BE2C (cell line): ENCODE measurements at regions not wholly inside any gene's neighbourhood (a gene's known extent, or its start where the extent isn't known, plus 50 kb on each side); places are given as distances from the start of the nearest gene placed in this dataset.

Source experiments
- DNase-seq: peaks from one replicate; pipeline ENCODE4 v3.0.0-alpha.2; 2020
- H3K27me3 ChIP-seq: fragments of 250-450 bp; sonication (Bioruptor Pico); 2 replicates; pipeline ENCODE4 v1.5.1; 2020; ENCODE audit warnings: mild to moderate bottlenecking
- H3K36me3 ChIP-seq: fragments of 250-450 bp; sonication (Bioruptor Pico); 2 replicates; pipeline ENCODE4 v1.5.1; 2020; ENCODE audit warnings: mild to moderate bottlenecking
- H3K4me1 ChIP-seq: fragments of 250-450 bp; sonication (Bioruptor Pico); 2 replicates; pipeline ENCODE4 v1.5.1; 2020
- H3K4me3 ChIP-seq: 2 replicates; pipeline ENCODE4 v1.5.1; 2011; ENCODE audit warnings: low read depth, low read length
- H3K9me3 ChIP-seq: fragments of 250-450 bp; sonication (Bioruptor Pico); 2 replicates; pipeline ENCODE4 v1.5.1; 2020
- TF ChIP-seq, protein P1 (sequence below): IDR thresholded peaks from 2 replicates; pipeline ENCODE4 v1.5.1; 2012; ENCODE audit warnings: mild to moderate bottlenecking, low read depth, low read length

GRCh38 chr7:84529480-84530205 lies 335.1 kb upstream of the SEMA3A start:
- Histone ChIP-seq H3K4me1 (peaks cover 7% of the 10 kb centered on the region; the same call in 1 of the 2 replicates), H3K27me3 (no peaks in the 10 kb centered on the region), H3K9me3 (no peaks in the 10 kb centered on the region), H3K36me3 (no peaks in the 10 kb centered on the region), H3K4me3 (no peak overlapping the region)
- TF ChIP-seq, protein P1, sequence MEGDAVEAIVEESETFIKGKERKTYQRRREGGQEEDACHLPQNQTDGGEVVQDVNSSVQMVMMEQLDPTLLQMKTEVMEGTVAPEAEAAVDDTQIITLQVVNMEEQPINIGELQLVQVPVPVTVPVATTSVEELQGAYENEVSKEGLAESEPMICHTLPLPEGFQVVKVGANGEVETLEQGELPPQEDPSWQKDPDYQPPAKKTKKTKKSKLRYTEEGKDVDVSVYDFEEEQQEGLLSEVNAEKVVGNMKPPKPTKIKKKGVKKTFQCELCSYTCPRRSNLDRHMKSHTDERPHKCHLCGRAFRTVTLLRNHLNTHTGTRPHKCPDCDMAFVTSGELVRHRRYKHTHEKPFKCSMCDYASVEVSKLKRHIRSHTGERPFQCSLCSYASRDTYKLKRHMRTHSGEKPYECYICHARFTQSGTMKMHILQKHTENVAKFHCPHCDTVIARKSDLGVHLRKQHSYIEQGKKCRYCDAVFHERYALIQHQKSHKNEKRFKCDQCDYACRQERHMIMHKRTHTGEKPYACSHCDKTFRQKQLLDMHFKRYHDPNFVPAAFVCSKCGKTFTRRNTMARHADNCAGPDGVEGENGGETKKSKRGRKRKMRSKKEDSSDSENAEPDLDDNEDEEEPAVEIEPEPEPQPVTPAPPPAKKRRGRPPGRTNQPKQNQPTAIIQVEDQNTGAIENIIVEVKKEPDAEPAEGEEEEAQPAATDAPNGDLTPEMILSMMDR, result no peak
- DNase-seq, result no peak

GRCh38 chr7:84528756-84529479 lies 334.3 kb upstream of the SEMA3A start:
- DNase-seq, result no peak

GRCh38 chr7:84524714-84525694 lies 330.4 kb upstream of the SEMA3A start:
- H3K4me1 ChIP-seq, result peaks cover 3% of the 10 kb centered on the region; the same call in 1 of the 2 replicates
- no peaks in the 10 kb centered on the region for H3K27me3 ChIP-seq
- H3K9me3 ChIP-seq, result no peaks in the 10 kb centered on the region
- no peak overlapping the region for H3K4me3 ChIP-seq
- H3K36me3 ChIP-seq, result no peaks in the 10 kb centered on the region
- DNase-seq, result no peak
- TF ChIP-seq, protein P1, result no peak

More at GRCh38 chr7:84528756-84529479, 334.3 kb upstream of the SEMA3A start:
- H3K4me3 ChIP-seq, result no peak overlapping the region
- H3K4me1 ChIP-seq, result peaks cover 7% of the 10 kb centered on the region; the same call in 1 of the 2 replicates
- H3K36me3 ChIP-seq, result no peaks in the 10 kb centered on the region
- H3K27me3 ChIP-seq, result no peaks in the 10 kb centered on the region
- no peaks in the 10 kb centered on the region for H3K9me3 ChIP-seq
- TF ChIP-seq, protein P1, result no peak

- Histone ChIP-seq H3K4me3 (no peak overlapping the region), H3K9me3 (no peaks in the 10 kb centered on the region), H3K36me3 (no peaks in the 10 kb centered on the region), H3K27me3 (no peaks in the 10 kb centered on the region), H3K4me1 (no peaks in the 10 kb centered on the region)
- no peak for DNase-seq
- TF ChIP-seq, protein P1, result no peak
Observed at GRCh38 chr7:84513061-84513460, 318.5 kb upstream of the SEMA3A start.

- no peaks in the 10 kb centered on the region for H3K27me3 ChIP-seq
- no peak for DNase-seq
Observed at GRCh38 chr7:84512055-84512454, 317.5 kb upstream of the SEMA3A start.

More at GRCh38 chr7:84512055-84512454, 317.5 kb upstream of the SEMA3A start:
- Histone ChIP-seq H3K4me3 (no peak overlapping the region), H3K4me1 (no peaks in the 10 kb centered on the region), H3K9me3 (no peaks in the 10 kb centered on the region), H3K36me3 (no peaks in the 10 kb centered on the region)
- TF ChIP-seq, protein P1, result no peak
